ENCODE measurements at regions not wholly inside any gene's neighbourhood (a gene's known extent, or its start where the extent isn't known, plus 50 kb on each side); places are given as distances from the start of the nearest gene placed in this dataset.

DNA sequence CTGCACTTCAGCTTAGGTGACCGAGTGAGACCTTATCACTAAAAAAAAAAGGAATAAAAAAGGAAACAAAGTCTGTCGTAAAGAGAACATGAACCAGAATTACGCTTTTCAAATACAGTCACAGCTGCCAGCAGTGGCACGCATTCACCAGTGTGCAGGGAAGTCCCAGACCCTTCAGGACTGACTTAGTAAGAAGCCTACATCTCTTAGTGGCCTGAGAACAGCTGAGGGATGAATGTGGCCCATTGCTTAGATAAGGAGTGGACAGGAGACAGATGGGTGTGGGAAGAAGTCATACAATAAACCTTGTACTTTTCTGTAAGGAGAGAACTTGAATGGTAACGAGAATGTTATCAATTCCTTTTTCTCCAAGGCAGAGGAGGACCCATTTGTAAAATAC is 178.5 kb downstream of the JCAD start:
- Histone ChIP-seq H3F3A (replicated peaks; ENCODE audit: insufficient read depth) (no peaks in the 10 kb centered on the region), H2AFZ (ENCODE audit: low read depth) (no peak overlapping the region), H3K9me3 (no peaks in the 10 kb centered on the region), H3K4me3 (ENCODE audit: low read depth in 2 of 2, low read length in 1 of 2) (no peak overlapping the region), H3K36me3 (replicated peaks in 1 of 2; ENCODE audit: control insufficient read depth in 1 of 2, insufficient read depth in 2 of 2, low read length in 1 of 2) (no peaks in the 10 kb centered on the region), H3K79me2 (ENCODE audit: insufficient read depth) (no peaks in the 10 kb centered on the region), H3K4me1 (ENCODE audit: control insufficient read depth in 1 of 2, insufficient read depth in 2 of 2, low read depth in 1 of 2, low read length in 1 of 2) (peaks cover 4 to 8% of the 10 kb centered on the region in 2 experiments; a peak in 3 of 4 replicates), H3K27me3 (ENCODE audit: insufficient read depth) (no peaks in the 10 kb centered on the region), H3K4me2 (no peak overlapping the region), H3K9ac (no peak overlapping the region), H3K9me2 (no peaks in the 10 kb centered on the region), H4K20me1 (ENCODE audit: insufficient read depth) (no peaks in the 10 kb centered on the region), H3K27ac (ENCODE audit: low read depth in 2 of 2, low read length in 1 of 2) (no peak overlapping the region)
- CTCF ChIA-PET: no interaction called here
- DNase-seq: no peak
- 86% methylated on average over 5 of the region's 5 CpGs for WGBS (ENCODE audit: low lambda C conversion rate)
- POLR2A ChIA-PET: no interaction called here
- TF ChIP-seq POLR2AphosphoS5 (IDR thresholded peaks at IDR 0.05; ENCODE audit: low read depth, low read length) (no peak), EP300 (IDR thresholded peaks at IDR 0.05; ENCODE audit: borderline replicate concordance in 1 of 2, low read depth in 1 of 2, low read length in 1 of 2) (no peak), TAF1 (IDR thresholded peaks at IDR 0.05; ENCODE audit: borderline replicate concordance, low read depth, low read length) (no peak), SIN3A (IDR thresholded peaks at IDR 0.05; ENCODE audit: borderline replicate concordance, low read depth, low read length) (no peak), RAD21 (IDR thresholded peaks at IDR 0.05; ENCODE audit: low read length) (no peak), PBX3 (IDR thresholded peaks at IDR 0.05) (no peak), RXRA (IDR thresholded peaks at IDR 0.05; ENCODE audit: borderline replicate concordance, low read depth) (no peak), ELF1 (IDR thresholded peaks at IDR 0.05) (no peak), GABPA (IDR thresholded peaks at IDR 0.05; ENCODE audit: low read depth) (no peak), EZH2phosphoT487 (IDR thresholded peaks at IDR 0.05; ENCODE audit: borderline replicate concordance, low read depth) (no peak), CHD2 (IDR thresholded peaks at IDR 0.05; ENCODE audit: low read length, partially characterized antibody) (no peak), TEAD4 (IDR thresholded peaks at IDR 0.05; ENCODE audit: borderline replicate concordance, insufficient read depth) (no peak), NRF1 (IDR thresholded peaks at IDR 0.05; ENCODE audit: low read depth, low read length) (no peak), REST (IDR thresholded peaks at IDR 0.05; ENCODE audit: low read depth, low read length) (no peak), RCOR1 (IDR thresholded peaks at IDR 0.05; ENCODE audit: low read length) (no peak), NFIC (IDR thresholded peaks at IDR 0.05; ENCODE audit: borderline replicate concordance) (no peak), GATA2 (CRISPR knock-in tag; IDR thresholded peaks at IDR 0.05) (no peak), ZBTB33 (IDR thresholded peaks at IDR 0.05; ENCODE audit: borderline replicate concordance, low read depth) (no peak), FOSL2 (IDR thresholded peaks at IDR 0.05; ENCODE audit: borderline replicate concordance, low read depth) (no peak)
- TF ChIP-seq, protein P1, sequence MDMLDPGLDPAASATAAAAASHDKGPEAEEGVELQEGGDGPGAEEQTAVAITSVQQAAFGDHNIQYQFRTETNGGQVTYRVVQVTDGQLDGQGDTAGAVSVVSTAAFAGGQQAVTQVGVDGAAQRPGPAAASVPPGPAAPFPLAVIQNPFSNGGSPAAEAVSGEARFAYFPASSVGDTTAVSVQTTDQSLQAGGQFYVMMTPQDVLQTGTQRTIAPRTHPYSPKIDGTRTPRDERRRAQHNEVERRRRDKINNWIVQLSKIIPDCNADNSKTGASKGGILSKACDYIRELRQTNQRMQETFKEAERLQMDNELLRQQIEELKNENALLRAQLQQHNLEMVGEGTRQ (IDR thresholded peaks at IDR 0.05; ENCODE audit: borderline replicate concordance, low read depth, low read length): no peak

All from SK-N-SH (cell line).